GM12865 (cell line): ENCODE measurements at regions not wholly inside any gene's neighbourhood (a gene's known extent, or its start where the extent isn't known, plus 50 kb on each side); places are given as distances from the start of the nearest gene placed in this dataset.
"Not testable (repeated sequence)": the region's sequence is repeated elsewhere in the genome, so short reads cannot be mapped to it uniquely, and the experiment has no call there.

Experiments used
- DNase-seq: peaks from one replicate; pipeline ENCODE4 v3.0.0; 2010; ENCODE audit warnings: low read depth
- H3K4me3 ChIP-seq: 2 replicates; pipeline ENCODE4 v1.5.1; 2011; ENCODE audit warnings: mild to moderate bottlenecking, low read depth, low read length, control low read depth
- CTCF ChIP-seq: IDR thresholded peaks from 2 replicates; pipeline ENCODE4 v1.5.1; 2011; ENCODE audit warnings: low read length, control low read depth, low read depth, inconsistent platforms; ENCODE audit not compliant: insufficient read depth; ENCODE audit errors: missing control alignments

GRCh38 chr13:70534466-70534865 is 426.2 kb upstream of the KLHL1 start:
- DNase-seq = no peak
- no peak overlapping the region for H3K4me3 ChIP-seq
- TF ChIP-seq CTCF = no peak

GRCh38 chr13:70529652-70530051 is 421.4 kb upstream of the KLHL1 start:
- TF ChIP-seq CTCF = no peak
- DNase-seq = no peak
- no peak overlapping the region for H3K4me3 ChIP-seq

- no peak for TF ChIP-seq CTCF
- no peak for DNase-seq
These were observed 419.3 kb upstream of the KLHL1 start for GRCh38 chr13:70527599-70527998.

GRCh38 chr13:70523622-70524021 is 415.4 kb upstream of the KLHL1 start:
- no peak overlapping the region for H3K4me3 ChIP-seq
- DNase-seq = no peak
- TF ChIP-seq CTCF = no peak

More at GRCh38 chr13:70527599-70527998, 419.3 kb upstream of the KLHL1 start:
- H3K4me3 ChIP-seq = no peak overlapping the region

GRCh38 chr13:70520275-70521036 is 412.2 kb upstream of the KLHL1 start:
- no peak overlapping the region for H3K4me3 ChIP-seq
- no peak for TF ChIP-seq CTCF
- DNase-seq = no peak

GRCh38 chr13:70518081-70518480 is 409.8 kb upstream of the KLHL1 start:
- no peak overlapping the region for H3K4me3 ChIP-seq
- no peak for TF ChIP-seq CTCF
- no peak for DNase-seq

GRCh38 chr13:70516226-70516625 is 408.0 kb upstream of the KLHL1 start:
- TF ChIP-seq CTCF = no peak
- no peak for DNase-seq
- no peak overlapping the region for H3K4me3 ChIP-seq

GRCh38 chr13:70511861-70512417 is 403.7 kb upstream of the KLHL1 start:
- H3K4me3 ChIP-seq = not testable (repeated sequence)

More at GRCh38 chr13:70511861-70512417, 403.7 kb upstream of the KLHL1 start:
- DNase-seq = not testable (repeated sequence)
